ENCODE measurements at regions not wholly inside any gene's neighbourhood (a gene's known extent, or its start where the extent isn't known, plus 50 kb on each side); places are given as distances from the start of the nearest gene placed in this dataset.

DNA sequence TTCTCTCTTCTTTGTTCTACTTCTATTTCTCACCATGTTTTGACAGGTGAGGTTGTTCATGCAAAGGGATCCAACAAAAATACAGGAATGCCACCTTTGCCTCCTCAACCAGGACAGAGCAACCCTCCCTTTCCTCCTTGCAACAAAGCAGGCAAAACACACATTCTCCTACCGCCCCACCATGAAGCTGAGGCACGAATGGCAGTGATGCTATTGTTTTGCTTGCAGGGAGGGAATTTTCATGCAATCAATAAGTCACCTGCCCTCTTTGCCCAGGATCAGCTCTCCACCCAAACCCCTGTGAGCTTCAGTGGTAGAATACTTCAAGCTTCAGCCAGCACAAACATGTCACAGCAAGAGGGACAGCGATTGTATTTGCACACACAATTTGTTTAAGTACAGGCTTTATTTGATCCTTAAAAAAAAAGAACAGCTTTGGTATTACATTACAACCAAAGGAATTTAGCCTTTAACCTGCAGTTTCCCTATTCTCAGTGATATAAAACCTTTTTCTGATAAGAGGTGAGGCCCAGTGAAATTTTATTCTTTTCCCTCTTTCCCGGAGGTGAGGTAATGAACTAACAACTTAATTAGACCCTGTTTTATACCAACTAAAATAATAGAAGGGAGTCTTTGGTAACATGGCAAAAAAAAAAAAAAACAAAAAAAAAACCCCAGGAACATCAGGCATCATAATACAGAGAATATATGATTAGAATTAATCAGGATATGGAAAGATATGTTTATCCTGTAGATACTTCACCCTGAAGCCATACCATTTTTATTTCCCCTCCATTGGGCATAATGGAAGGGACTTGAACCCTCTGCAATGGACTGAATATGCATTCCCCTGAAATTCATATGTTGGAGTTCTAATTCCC lies 87.0 kb upstream of the EEA1 start:
- no peak for DNase-seq

- DNase-seq: no peak
Measured at GRCh38 chr12:93016752-93017350, 87.8 kb upstream of the EEA1 start.

DNA sequence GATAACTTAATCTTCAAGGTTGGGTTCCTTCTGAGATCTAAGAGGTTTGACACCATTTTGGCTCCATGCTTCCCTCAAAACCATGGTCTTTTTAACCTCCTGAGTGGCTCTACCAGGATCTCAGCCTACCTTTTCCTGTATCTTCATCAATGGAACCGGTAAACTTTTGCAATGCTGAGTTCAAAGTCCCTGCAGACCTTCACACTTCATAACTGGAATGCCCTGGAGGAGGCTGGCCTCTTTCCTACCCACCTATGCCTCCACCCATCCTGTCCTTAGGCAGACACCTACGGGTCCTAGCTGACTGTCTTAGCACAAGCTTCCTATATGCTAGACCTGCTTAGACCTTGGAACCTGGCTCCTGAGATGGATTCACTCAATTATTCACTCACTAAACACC lies 89.5 kb upstream of the EEA1 start:
- DNase-seq: no peak

- DNase-seq: no peak
Measured at GRCh38 chr12:93019212-93019927, 90.3 kb upstream of the EEA1 start.

GRCh38 chr12:93019975-93020630 lies 91.0 kb upstream of the EEA1 start:
- no peak for DNase-seq

- DNase-seq: no peak
Measured at GRCh38 chr12:93020631-93021597, 91.8 kb upstream of the EEA1 start.

DNA sequence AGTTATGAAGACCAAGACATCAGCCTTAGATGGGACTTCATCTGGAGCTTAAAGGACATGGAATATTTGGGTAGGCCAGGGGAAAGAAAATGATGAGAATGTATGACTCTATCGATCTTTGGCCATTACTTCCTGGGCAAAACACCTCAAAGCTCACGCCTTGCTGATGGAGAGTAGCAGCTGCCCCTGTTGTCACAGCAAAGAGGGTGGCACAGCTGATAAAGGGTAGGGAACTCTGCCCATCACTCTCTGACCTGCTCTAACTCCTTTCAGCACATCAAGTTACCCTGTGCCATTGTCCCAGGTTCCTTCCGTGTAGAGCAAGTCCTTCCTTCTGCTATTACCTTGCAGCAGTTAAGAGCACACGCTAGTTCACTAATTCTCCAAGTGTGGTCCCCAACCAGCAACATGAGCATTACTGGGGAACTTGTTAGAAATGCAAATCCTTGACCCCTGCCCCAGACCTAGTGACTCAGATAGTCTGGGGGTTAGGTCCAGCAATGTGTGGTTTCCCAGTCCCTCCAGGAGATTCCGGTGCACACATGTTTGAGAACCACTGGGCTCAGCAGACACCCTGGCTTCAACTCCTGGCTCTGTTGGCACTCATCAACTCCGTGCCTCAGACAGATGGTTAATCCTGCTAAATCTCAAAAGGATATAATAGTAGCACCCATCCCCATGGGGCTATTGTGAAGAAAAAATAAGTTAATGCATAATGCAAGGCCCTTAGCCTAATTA lies 93.7 kb upstream of the EEA1 start:
- no peak for DNase-seq

- peak; percentile 73 to 77 for DNase-seq
Measured at GRCh38 chr12:93025145-93026103, 96.3 kb upstream of the EEA1 start.

GRCh38 chr12:93027041-93027440 lies 97.9 kb upstream of the EEA1 start:
- no peak for DNase-seq

DNA sequence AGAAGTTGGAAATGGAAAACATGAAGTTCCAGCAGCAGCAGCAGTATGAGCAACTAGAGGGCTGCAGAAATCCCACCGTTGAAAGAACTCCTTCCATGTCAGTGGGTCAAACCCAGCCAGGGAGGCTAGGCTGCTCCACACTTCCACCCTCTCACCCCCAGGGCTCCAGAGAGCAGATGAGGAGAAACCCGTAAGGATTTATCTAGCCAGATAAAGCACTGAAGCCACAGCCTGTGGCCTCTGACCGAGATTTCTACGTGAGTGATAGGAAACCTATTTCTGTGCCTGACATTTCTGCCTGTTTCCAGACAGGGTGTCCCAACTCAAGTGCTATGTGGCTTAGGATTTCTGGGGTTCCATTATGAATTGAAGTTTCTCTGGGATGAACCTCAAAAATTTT lies 100.0 kb upstream of the EEA1 start:
- DNase-seq: no peak

GRCh38 chr12:93031028-93031427 lies 101.9 kb upstream of the EEA1 start:
- no peak for DNase-seq

DNA sequence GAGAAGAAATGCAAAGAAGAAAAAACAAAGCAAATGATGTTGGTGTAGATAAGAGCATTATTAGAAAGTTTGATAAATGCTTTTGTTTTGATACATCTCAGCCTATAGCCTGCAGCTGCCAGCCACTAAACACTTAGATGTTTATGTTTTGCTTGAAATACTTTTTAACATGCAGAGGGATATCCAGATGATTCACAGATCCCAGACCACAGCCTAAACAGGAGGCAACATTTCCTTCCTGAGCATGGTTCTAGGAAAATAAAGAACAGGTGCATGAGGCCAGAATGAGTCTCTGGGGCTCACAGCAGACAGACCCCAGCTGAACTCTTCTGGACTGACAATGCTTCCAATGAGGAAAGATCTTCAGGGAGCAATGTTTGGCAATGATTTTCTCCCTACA lies 103.7 kb upstream of the EEA1 start:
- DNase-seq: no peak

DNA sequence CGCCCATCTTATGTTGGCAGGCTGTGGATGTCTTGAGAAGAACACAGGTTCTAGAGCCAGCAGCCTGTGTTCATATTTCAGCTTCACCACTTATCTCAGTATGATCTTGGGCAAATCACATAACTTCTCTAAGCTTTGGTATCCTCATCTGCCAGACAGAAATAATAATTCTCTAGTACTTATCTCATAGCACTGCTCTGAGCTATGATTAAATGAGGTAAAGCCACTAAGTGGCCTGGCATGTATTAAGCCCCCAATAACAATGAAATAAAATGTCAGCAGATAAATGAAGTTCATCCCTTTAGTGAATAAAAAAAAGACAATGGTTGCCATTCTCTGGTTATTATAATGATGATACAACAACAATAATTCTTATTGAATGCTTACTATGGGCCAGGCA lies 104.9 kb upstream of the EEA1 start:
- no peak for DNase-seq

- DNase-seq: no peak
Measured at GRCh38 chr12:93039062-93039461, 110.0 kb upstream of the EEA1 start.

DNA sequence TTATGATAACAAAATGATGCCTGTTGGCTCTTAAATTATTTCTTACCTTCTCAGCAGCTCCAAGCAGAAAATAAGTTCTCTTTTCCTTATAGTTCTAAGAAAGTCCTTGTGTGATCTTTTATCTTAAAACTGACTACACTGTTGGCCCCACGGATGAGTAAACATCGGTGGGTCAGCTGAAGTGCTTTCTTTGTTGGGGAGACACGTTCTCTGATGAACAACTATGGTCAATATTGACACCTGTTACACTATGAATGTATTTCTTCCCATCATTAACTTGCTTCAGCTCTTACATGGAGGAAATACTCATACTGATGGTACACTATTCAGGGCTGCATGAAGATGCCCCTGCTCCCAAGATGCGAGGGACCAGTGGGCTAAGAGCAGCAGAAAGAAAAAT lies 110.8 kb upstream of the EEA1 start:
- DNase-seq: no peak

GRCh38 chr12:93040367-93040766 lies 111.3 kb upstream of the EEA1 start:
- no peak for DNase-seq

- DNase-seq: no peak
Measured at GRCh38 chr12:93041416-93041815, 112.3 kb upstream of the EEA1 start.

GRCh38 chr12:93042283-93042682 lies 113.2 kb upstream of the EEA1 start:
- DNase-seq: no peak

DNA sequence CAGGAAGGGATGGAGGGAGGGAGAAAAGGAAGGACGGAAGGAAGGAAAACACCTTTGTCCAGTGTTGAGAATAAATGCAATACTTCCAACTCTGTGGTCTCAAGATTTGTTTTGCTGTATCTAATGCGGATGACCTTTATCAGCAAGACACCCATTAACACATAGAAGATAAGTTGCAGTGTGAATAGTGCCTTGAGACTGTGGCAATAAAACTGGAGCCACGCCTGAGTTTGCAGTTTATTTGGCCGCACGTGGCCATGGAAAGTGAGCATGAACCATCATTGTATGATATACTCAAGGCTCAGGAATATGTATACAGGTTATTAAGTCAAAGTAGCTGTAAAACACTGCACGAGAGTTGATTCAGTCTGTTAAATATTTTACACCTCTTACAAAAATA lies 113.6 kb upstream of the EEA1 start:
- DNase-seq: no peak

DNA sequence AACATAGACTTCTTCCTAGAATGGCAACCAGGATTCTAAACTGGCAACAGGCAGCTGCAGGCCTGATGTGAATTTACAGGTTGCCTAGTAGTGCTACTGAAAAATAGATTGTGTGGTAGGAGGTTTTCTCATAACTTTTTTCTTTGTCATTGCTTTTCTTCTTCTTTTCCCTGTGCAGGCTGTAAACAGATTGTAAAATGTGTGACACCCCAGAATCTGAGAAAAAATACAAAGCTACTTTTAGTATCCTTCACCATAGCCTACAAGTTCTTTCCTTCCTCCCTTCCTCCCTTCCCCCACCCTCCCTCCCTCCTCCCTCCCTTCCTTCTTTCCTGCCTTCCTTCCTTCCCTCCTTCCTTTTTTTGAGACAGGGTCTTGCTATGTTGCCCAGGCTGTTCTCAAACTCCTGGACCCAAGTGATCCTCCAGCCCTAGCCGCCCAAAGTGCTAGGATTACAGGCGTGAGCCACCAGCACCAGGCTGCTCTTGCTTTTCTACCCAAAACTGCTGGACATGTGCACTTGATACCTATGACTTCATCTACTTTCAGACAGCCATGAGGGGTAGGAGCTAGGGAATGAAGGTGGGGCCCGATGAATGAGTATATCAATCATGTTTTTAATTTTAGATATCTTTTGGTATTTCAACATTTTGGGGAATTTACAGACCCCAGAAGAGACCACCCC lies 114.2 kb upstream of the EEA1 start:
- DNase-seq: no peak

All from Kasumi-1 (cell line).